Parathyroid adenoma (tissue), 2 donors: ENCODE measurements at regions not wholly inside any gene's neighbourhood (a gene's known extent, or its start where the extent isn't known, plus 50 kb on each side); places are given as distances from the start of the nearest gene placed in this dataset.

Source experiments
- H2AFZ ChIP-seq: fragments of 300-600 bp; sonication (generic); one replicate; pipeline ENCODE4 v1.7.0; 2017; ENCODE audit warnings: antibody characterized with exemption, mild to moderate bottlenecking
- H3K27ac ChIP-seq: fragments of 300-600 bp; sonication (generic); one replicate; pipeline ENCODE4 v1.7.0; 2017
- H3K27me3 ChIP-seq: fragments of 300-600 bp; sonication (generic); one replicate; pipeline ENCODE4 v1.7.0; 2017; ENCODE audit warnings: low read length; ENCODE audit not compliant: control insufficient read depth, insufficient read depth
- H3K36me3 ChIP-seq: fragments of 300-600 bp; sonication (generic); one replicate; pipeline ENCODE4 v1.7.0; 2017; ENCODE audit warnings: low read length; ENCODE audit not compliant: control insufficient read depth, insufficient read depth
- H3K4me1 ChIP-seq: fragments of 300-600 bp; sonication (generic); one replicate; pipeline ENCODE4 v1.7.0; 2017; ENCODE audit warnings: control low read depth
- H3K4me2 ChIP-seq: fragments of 300-600 bp; sonication (generic); one replicate; pipeline ENCODE4 v1.7.0; 2017; ENCODE audit warnings: low read length
- H3K4me3 ChIP-seq: fragments of 300-600 bp; sonication (generic); one replicate; pipeline ENCODE4 v1.7.0; 2017; ENCODE audit warnings: low read depth, low read length
- H3K79me2 ChIP-seq: fragments of 300-600 bp; sonication (generic); one replicate; pipeline ENCODE4 v1.7.0; 2017; ENCODE audit warnings: control low read depth
- H3K9ac ChIP-seq: fragments of 300-600 bp; sonication (generic); one replicate; pipeline ENCODE4 v1.7.0; 2017; ENCODE audit warnings: mild to moderate bottlenecking
- H3K9me3 ChIP-seq: fragments of 300-600 bp; sonication (generic); one replicate; pipeline ENCODE4 v1.7.0; 2017; ENCODE audit warnings: low read length; ENCODE audit not compliant: control insufficient read depth
- TF ChIP-seq, protein P1 (sequence below): fragments of 300-600 bp; sonication (generic); IDR thresholded peaks from one replicate; pipeline ENCODE4 v1.7.0; 2017; ENCODE audit warnings: antibody characterized with exemption, mild to moderate bottlenecking
- donor health status: primary hyperparathyroidism.

DNA sequence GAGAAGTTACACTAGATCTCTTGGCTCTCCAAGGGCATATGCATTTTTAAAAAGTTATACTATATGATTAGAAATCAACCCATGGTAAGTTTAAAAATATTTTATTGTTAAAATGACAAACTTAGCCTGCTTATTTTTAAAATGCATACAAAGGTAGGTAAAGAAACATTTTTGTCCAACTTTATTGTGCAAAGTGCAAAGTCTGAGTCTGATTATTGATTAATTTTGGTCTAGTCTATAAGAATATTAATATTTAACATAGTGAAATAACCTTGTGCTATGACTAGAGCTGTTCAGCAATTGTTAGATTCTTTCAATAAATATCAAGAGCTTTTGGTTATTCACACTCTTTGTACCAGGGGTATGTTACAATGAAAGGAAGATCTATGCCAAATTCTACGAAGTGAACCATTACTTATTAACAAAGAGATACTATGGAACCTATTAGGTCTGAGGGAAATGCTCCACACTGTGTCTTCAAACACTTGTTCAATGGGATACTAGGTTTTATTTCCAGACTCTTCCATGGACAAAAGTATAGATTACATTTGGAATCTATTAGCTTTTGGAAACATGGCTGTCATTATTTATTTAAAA, 70.4 kb downstream of the DIPK2A start:
- H3K4me1 ChIP-seq, result no peaks in the 10 kb centered on the region
- H3K27ac ChIP-seq, result no peak overlapping the region
- H3K27me3 ChIP-seq, result no peaks in the 10 kb centered on the region
- no peak overlapping the region for H2AFZ ChIP-seq
- H3K79me2 ChIP-seq, result no peaks in the 10 kb centered on the region
- H3K9me3 ChIP-seq, result no peaks in the 10 kb centered on the region
- H3K4me3 ChIP-seq, result no peak overlapping the region
- TF ChIP-seq, protein P1, sequence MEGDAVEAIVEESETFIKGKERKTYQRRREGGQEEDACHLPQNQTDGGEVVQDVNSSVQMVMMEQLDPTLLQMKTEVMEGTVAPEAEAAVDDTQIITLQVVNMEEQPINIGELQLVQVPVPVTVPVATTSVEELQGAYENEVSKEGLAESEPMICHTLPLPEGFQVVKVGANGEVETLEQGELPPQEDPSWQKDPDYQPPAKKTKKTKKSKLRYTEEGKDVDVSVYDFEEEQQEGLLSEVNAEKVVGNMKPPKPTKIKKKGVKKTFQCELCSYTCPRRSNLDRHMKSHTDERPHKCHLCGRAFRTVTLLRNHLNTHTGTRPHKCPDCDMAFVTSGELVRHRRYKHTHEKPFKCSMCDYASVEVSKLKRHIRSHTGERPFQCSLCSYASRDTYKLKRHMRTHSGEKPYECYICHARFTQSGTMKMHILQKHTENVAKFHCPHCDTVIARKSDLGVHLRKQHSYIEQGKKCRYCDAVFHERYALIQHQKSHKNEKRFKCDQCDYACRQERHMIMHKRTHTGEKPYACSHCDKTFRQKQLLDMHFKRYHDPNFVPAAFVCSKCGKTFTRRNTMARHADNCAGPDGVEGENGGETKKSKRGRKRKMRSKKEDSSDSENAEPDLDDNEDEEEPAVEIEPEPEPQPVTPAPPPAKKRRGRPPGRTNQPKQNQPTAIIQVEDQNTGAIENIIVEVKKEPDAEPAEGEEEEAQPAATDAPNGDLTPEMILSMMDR, result no peak
- H3K9ac ChIP-seq, result no peak overlapping the region
- H3K36me3 ChIP-seq, result peaks cover 2% of the 10 kb centered on the region
- H3K4me2 ChIP-seq, result no peak overlapping the region

DNA sequence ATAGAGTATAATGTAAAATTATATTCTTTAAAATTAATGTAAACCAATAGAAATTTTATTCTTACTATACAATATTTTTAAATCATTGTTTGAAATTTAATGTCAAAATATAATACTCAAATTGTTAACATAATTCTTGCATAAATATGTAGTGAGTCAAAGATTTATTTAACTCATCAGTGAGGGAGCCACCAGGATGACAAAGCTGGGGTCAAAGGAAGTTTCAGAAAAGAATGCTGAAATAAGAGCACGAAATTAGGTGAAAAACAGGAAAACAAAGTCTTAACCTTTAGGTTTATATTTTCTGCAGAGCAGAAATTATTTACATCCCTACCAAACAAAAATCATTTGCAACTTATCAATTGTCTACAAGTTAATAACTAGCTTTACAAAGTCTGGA, 74.1 kb downstream of the DIPK2A start:
- H3K4me1 ChIP-seq, result no peaks in the 10 kb centered on the region
- no peaks in the 10 kb centered on the region for H3K27me3 ChIP-seq
- TF ChIP-seq, protein P1, result no peak
- no peak overlapping the region for H3K9ac ChIP-seq
- H3K4me2 ChIP-seq, result no peak overlapping the region
- no peaks in the 10 kb centered on the region for H3K79me2 ChIP-seq
- no peak overlapping the region for H2AFZ ChIP-seq
- no peaks in the 10 kb centered on the region for H3K9me3 ChIP-seq
- no peak overlapping the region for H3K27ac ChIP-seq
- H3K36me3 ChIP-seq, result no peaks in the 10 kb centered on the region
- no peak overlapping the region for H3K4me3 ChIP-seq

DNA sequence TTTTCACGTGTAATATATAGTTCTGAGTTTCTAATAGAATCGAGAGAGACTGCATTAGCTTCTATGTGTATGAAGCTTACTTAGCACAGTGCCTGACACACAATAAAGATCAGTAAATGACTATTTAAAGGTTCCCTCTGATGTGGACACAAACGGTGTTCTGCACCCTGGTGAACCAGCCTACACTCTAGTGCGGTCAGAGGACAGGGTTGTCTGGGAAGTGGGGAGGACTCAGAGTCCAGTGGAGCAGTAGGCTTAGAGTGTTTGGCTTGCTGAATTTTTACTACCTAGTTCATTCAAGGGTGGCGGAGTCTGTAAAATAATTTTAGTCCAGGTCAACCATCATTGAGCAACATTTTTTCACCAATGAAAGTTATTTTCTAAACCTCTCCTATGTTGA, 77.8 kb downstream of the DIPK2A start:
- no peak overlapping the region for H3K27ac ChIP-seq
- H2AFZ ChIP-seq, result no peak overlapping the region
- H3K4me1 ChIP-seq, result no peaks in the 10 kb centered on the region

DNA sequence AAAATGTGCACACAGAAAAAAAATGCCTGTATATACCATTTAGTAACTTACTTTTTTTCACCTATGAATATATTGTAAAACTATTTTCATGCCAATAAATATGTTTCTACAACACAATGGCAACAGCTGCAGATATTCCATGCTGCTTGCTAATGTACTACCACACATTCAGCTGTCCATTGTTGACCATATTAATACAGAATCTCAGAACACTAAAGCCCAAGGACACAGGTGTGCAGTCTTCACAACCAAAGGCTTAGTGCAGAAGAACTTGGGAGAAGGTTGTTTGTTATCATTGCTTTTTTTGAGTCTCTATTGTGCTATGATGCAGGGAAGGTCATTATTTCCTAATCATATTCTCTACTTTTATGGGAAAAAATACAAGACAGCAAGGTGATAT, 79.6 kb downstream of the DIPK2A start:
- TF ChIP-seq, protein P1, result no peak
- no peaks in the 10 kb centered on the region for H3K4me1 ChIP-seq
- no peak overlapping the region for H2AFZ ChIP-seq
- H3K4me2 ChIP-seq, result no peak overlapping the region
- H3K27ac ChIP-seq, result no peak overlapping the region
- H3K4me3 ChIP-seq, result no peak overlapping the region
- no peaks in the 10 kb centered on the region for H3K27me3 ChIP-seq
- H3K36me3 ChIP-seq, result no peaks in the 10 kb centered on the region
- no peak overlapping the region for H3K9ac ChIP-seq
- H3K79me2 ChIP-seq, result no peaks in the 10 kb centered on the region
- no peaks in the 10 kb centered on the region for H3K9me3 ChIP-seq

More for the DNA sequence above, 77.8 kb downstream of the DIPK2A start:
- Histone ChIP-seq H3K4me3 (no peak overlapping the region), H3K9me3 (no peaks in the 10 kb centered on the region), H3K9ac (no peak overlapping the region), H3K79me2 (no peaks in the 10 kb centered on the region), H3K27me3 (no peaks in the 10 kb centered on the region), H3K4me2 (no peak overlapping the region), H3K36me3 (no peaks in the 10 kb centered on the region)
- TF ChIP-seq, protein P1, result no peak

DNA sequence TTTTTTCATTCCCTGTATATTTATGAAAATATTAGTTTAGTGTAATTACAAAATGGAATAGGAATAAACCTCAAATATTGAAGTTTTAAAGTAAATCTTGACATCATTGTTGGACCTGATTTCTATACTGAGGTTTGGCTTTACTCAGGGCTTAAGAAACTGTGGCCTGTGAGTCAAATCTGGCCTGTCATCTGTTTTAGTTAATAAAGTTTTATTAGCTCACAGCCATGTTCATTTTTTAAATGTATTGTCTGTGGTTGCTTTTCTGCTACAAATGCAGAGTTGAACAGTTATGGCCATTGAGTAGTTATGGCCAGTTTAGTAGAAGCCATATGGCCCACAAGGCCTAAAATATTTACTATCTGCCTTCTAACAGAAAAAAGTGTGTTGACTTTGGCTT, 80.7 kb downstream of the DIPK2A start:
- Histone ChIP-seq H3K4me3 (no peak overlapping the region), H3K36me3 (no peaks in the 10 kb centered on the region), H2AFZ (no peak overlapping the region), H3K9ac (no peak overlapping the region), H3K27me3 (no peaks in the 10 kb centered on the region), H3K27ac (no peak overlapping the region), H3K4me1 (no peaks in the 10 kb centered on the region), H3K4me2 (no peak overlapping the region), H3K79me2 (no peaks in the 10 kb centered on the region), H3K9me3 (no peaks in the 10 kb centered on the region)
- TF ChIP-seq, protein P1, result no peak
